GM19455 (cell line): ENCODE measurements at regions not wholly inside any gene's neighbourhood (a gene's known extent, or its start where the extent isn't known, plus 50 kb on each side); places are given as distances from the start of the nearest gene placed in this dataset.
A peak's percentile ranks its signal among the peaks of the same experiment; 100 is the strongest.

Experiments used
- ATAC-seq: cut with Tn5 transposase; IDR thresholded peaks from one replicate; pipeline ENCODE4 v1.9.1; 2021; ENCODE audit not compliant: unreplicated experiment

DNA sequence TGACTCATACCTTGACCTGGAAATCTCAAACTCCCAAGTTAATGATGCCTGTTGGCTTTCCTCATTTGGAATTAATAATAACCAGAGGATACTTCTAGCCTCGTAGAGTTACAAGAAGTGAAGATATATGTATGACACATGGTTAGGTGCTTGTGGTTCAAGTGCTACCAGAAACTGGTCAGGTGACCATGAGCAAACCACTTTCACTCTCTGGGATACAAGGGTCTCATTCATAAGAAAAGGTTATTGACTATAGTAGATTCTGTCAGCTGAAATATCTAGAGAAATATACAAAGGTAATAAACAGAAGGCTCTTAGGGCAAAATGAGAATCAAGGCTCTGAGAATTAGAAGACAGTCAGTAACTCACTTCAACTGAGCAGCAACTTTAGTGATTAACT is 233.3 kb downstream of the KCNA4 start:
- no peak for ATAC-seq

DNA sequence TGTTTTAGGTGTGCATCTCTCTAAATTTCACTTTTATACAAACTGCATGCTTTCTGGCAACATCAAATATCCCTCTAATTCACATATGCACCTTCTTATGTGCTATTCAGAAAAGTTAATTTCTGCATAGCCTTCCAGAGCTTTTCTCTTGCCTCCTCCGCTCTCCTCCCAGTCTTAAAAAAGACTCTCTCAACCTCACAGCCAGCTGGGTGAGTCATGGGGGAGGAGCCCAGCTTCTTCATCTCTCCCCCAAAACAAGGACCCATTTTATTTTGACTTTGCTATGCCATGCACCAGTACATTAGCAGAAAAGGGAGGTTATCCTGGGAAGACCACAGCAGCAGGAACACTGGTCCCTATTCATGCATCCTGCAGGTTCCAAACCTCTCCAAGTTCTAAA is 234.4 kb downstream of the KCNA4 start:
- ATAC-seq = no peak

DNA sequence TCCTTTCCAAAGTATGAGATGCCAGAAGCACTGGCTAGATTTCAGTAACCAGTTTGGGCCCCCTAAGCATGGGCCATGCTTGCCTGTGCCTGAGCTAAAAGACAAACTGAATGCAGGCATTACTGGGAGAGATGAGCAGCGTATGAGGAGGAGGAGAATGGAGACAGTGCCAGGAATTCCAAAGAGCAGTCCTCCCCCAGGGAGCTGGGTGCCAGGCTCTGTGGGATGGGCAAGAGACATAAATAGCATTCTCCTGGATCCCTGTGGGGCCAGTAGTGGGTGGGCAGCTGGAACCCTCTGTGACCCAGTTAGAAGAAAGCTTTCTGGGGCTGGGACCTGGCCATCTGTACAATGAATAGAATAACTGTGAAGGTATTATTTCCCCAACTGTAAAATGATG is 235.6 kb downstream of the KCNA4 start:
- ATAC-seq = no peak

DNA sequence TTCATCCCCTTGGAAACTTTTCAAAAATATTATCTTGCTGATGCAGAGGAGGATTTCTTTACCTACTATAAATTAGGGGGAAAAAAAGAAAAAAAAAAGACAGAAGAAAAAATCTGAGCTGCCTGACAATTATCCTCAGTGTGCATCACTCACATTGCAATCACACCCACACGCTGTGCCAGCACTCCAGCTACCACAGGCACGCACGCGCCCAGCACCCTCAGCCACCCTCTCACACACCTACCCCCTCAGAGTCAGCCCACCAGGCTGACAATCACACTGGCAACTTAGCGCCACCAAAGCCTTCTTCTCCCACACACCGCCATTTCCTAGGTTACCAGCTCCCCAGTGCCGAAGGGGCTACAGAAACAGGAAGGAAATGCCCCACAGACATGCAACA is 236.1 kb downstream of the KCNA4 start:
- ATAC-seq = no peak

- no peak for ATAC-seq
These were observed 243.1 kb downstream of the KCNA4 start for GRCh38 chr11:29773656-29774264.

DNA sequence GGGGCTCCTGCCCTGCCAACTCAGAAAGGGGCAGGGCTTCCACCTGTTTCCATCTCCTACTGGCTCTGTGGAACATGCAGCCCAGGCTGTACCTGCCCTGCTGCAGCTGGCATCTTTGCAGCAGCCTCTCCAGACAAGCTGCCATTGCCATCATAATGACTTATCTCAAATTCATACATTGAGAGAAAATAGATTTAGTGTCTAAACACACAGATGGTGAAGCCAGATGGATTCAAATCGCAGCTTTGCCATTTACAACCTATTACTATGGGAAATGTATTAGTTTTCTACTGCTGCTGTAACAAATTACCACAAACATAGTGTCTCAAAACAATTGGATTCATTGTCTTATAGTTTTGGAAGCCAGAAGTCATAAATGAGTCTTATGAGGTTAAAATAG is 260.0 kb downstream of the KCNA4 start:
- no peak for ATAC-seq

DNA sequence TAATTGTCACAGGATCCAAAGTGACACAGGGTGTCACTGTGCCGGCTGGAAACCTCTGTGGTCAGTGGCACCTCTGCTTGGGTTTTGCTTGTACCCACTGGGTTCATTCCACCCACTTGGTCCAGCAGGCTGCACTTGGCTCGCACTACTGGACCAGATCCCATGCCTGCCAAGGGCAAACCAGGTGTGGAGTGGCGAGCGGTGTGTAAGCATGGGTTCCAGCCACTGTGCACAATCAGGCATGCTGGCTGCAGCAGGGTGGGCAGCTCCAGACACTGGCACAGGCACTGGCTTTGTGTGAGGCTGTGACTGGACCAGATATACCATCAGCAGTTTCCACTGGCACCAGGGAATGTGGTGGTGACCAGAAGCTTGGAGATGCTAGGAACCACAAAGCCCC is 261.4 kb downstream of the KCNA4 start:
- no peak for ATAC-seq

DNA sequence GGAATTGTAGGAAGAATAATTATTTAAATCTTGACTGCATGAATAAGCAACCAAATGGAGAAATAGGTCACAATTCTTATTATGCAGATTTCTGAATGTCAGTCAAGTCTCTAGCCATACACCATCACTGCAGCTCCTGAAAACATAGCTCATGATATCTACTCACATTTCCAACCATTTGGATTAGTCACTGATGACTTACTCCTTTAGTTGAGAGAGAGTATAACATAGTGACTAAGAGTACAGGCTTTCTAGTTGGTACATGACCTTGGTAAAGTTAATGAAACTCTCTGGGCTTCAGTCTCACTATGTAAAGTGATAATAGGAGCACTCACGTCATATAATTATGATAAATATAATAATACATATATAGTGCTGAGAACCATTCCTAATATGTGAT is 265.2 kb downstream of the KCNA4 start:
- ATAC-seq = no peak

- no peak for ATAC-seq
These were observed 266.4 kb downstream of the KCNA4 start for GRCh38 chr11:29750392-29750791.

- no peak for ATAC-seq
These were observed 282.5 kb downstream of the KCNA4 start for GRCh38 chr11:29734287-29734686.

GRCh38 chr11:29713831-29714320 is 303.0 kb downstream of the KCNA4 start:
- no peak for ATAC-seq

DNA sequence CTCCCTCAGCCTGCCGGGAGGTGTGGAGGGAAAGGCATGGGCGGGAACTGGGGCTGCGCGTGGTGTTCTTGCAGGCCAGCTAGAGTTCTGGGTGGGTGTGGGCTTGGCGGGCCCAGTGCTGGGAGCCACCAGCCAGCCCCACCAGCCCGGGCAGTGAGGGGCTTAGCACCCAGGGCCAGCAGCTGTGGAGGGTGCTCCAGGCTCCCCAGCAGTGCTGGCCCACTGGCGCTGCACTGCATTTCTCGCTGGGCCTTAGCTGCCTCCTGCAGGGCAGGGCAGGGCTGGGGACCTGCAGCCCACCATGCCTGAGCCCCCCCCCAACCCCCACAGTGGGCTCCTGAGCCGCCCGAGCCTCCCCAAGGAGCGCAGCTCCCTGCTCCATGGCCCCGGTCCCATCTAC is 304.2 kb downstream of the KCNA4 start:
- no peak for ATAC-seq

DNA sequence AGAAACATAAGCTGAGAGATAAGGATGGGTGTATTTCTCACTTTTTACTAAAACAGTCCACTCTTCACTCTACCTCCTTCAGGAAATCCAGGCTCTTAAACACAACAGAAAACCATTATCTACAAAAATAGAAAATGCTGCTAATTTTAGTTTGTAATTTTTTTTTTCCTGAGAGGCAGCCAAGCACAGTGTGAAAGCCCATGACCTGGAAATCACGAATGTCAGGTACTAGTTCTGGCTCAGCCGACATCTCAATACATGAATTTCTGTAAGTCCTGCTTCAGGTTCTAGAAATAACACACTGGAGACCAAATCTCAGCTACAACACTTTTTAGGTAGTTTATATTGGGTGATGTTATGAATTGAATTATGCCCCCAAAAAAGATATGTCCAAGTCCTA is 308.9 kb downstream of the KCNA4 start:
- ATAC-seq = no peak

- no peak for ATAC-seq
These were observed 331.5 kb downstream of the KCNA4 start for GRCh38 chr11:29685361-29685760.

DNA sequence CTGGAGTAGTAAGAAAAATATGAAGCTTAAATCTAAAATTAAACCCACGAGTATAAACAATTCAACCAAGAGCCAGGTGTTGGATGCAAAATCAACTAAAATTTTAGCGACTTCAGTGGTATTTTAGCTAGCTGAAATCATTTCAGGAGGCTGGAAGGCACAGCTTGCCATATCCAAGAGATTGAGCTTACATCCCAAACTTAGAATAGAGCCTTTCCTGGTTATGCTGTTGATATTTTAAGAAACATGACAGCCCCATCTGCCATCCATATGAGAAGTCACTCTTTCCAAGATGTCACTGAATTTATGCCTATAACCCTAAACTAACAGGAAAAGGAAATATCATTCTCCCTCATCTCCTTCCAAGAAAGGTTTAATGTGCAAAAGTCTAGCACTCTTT is 334.0 kb downstream of the KCNA4 start:
- ATAC-seq = no peak

DNA sequence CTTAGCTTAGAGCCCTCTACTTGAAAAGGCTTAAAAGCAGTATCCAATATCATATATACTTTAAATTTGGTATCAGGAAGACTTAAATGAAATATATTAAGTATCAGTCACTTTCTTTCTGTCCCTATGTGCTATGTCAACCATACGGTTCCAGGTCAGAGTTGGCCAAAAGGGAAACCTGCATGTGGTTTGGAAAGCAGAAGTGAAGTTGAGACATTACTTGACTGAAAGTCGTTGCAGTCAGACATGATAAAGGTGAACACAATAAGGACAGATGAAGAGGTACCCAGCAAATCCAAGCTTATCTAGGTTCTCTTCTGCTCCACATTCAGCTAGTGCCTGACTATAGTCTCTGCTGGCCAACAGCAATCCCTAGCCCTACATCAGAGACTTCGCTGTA is 336.8 kb downstream of the KCNA4 start:
- ATAC-seq = peak; percentile 90

GRCh38 chr11:29676993-29677392 is 339.8 kb downstream of the KCNA4 start:
- ATAC-seq = no peak

DNA sequence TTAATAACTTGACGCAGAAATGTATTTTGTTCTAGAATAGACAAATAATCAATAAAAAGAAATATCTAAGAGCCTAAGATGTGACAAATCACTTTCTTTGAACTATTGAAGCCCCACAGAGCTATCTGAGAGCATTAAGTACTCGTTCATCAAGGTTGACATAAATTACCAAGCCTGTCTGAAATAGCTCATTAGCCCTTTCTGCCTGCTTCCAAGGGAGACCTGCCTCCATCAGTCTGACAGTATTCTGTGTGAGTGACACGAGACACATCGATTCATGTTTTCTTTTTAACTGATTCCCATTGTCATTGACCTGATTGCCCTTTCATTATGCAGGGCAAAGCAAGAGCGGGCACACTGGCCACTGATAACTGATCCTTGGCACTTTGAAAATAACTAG is 347.5 kb downstream of the KCNA4 start:
- no peak for ATAC-seq

DNA sequence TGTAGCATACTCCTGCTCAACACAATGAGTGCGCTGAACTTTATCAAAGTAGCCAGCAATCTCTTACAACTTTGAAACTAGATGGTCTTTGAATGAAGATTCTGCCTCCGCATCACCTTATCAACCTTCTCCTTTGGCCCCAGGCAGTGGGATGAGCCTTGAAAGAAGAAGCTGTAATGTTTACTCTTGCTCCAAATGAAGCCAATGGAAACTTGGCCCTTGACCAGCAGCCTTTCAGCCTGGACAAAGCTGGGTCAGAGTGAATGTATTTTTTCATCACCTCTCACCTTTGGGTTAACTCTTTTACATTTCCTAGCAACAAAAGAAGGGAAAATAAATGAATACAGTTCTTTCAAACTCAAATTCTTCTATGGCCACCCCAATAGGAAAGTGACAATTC is 359.1 kb downstream of the KCNA4 start:
- ATAC-seq = no peak

GRCh38 chr11:29656597-29656996 is 360.2 kb downstream of the KCNA4 start:
- no peak for ATAC-seq

DNA sequence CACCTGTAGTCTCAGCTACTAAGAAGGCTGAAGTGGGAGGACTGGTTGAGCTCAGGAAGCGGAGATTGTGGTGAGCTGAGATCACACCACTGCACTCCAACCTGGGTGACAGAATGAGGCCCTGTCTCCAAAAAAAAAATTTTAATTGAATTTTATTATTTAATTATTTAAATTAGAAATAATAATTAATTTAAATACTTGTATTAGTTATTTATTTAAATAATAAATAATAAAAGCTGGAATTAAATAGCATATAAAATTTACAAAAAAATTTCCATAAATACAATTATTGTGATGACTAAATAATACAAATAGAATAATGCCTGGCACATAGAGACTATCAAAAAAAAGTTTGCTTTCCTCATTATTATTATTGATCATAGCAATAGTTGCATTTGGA is 371.5 kb downstream of the KCNA4 start:
- no peak for ATAC-seq

DNA sequence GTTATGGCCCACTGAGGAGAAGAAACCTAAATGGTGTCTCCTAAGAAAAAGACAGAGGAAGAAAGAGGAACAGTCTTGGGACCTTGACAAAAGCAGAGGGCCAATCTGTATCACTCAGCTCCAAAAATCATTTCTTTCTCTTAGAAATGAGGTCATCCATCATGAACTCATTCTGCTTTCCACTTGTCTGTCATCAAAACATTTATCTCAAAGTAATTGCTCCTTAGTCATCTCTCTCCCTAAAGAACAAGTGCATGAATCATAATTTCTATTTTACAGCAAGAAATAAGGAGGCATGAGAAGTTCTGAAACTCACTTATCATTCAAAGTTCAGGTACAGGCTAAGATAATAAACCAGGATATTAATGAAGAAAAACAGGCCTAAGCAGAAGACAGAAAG is 375.6 kb downstream of the KCNA4 start:
- ATAC-seq = no peak

DNA sequence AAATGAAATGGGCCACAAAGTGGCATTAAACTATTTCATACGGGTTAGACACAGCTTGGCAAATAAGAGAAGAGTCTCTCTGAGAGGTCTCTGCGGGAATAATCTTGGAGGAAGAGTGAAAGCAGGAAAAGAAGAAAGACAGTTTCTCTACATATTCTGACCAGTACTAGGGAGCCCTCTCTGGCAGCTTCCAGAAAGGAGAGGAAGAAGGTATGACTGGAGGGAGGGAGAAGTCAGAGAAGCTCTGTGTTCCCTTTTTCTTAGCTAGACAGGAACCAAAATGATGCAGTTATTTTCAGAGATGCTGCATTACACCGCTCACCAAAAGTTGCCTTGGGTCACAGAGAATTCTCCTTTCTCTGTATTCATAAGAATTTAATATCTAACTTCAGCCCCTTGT is 382.1 kb downstream of the KCNA4 start:
- no peak for ATAC-seq

GRCh38 chr11:29634244-29634643 is 382.6 kb downstream of the KCNA4 start:
- ATAC-seq = no peak
